ENCODE measurements at regions not wholly inside any gene's neighbourhood (a gene's known extent, or its start where the extent isn't known, plus 50 kb on each side); places are given as distances from the start of the nearest gene placed in this dataset.

DNA sequence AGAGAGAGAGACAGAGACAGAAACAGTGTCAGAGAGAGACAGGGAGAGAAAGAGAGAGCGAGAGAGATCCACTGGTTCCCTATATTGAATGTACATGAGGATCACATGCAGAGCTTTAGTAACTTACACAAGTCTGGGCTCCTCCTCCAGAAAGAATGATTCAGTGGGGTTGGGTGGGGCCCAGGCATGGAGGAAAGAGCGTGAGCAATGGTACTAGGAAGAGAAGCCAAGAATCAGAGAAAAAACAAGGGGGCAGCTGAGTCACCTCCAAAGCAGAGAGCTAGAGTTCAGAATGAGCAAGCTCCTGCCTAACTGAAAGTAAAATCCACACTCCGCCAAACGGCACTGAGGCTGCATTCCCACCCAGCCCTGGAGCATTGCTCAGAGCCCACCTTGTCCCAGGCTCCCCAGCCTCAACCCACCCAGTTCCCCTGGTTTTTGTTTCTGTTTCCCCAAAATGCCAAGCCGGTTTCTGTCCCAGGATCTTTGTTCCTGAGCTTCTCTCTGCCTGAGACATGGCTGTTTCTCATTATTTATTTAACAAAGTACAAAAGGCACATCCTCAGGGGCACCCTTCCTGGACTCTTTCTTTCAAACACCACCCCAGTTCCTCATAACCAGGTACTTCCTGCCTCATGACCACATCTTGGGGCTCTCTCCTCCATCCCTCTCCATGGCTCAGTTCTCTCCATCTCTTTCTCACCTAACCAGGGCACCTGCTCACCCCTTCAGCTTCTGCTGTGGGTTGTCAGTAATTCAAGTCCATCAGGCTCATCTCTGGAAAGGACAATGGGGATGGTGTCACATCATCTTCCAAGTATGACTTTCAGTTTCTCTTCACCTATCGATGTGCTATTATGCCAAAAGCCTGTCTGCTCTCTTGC lies 670.3 kb upstream of the TBX3 start:
- no peak for TF ChIP-seq GATA2 (IDR thresholded peaks at IDR 0.05; ENCODE audit: low read depth, low read length)
- TF ChIP-seq GATA3 (IDR thresholded peaks at IDR 0.05; ENCODE audit: low read depth, low read length), result no peak
